ENCODE measurements at regions not wholly inside any gene's neighbourhood (a gene's known extent, or its start where the extent isn't known, plus 50 kb on each side); places are given as distances from the start of the nearest gene placed in this dataset.

DNA sequence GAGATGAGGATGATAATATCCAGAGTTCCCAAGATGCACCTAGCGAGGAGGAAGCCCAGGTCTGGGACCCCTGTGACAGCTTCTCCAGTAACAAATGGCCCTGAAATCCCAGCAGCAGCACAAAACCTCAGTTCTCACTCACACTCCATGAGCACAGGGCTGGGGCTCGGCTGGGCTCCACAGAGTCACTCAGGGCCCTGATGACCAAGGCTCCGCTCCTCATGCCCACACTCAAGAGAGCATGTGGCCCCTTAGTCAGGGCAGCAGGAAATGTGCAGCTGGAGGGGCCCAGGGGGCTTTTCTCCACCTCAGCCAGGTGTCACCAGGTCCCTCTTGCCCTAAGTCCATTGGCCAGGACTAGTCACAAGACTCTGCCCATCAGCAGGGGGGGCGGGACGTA, 242.7 kb upstream of the SFSWAP start:
- no peak for TF ChIP-seq CTBP2 (IDR thresholded peaks at IDR 0.05; ENCODE audit: borderline replicate concordance, insufficient read depth, insufficient read length, low read length)
- no peak for TF ChIP-seq NRF1 (IDR thresholded peaks at IDR 0.05; ENCODE audit: low read depth, low read length)
- no peak for TF ChIP-seq RXRA (IDR thresholded peaks at IDR 0.05; ENCODE audit: insufficient read depth, low read depth, low read length)
- TF ChIP-seq HDAC6 (IDR thresholded peaks at IDR 0.05; ENCODE audit: low read depth, low read length), result no peak
- no peak for TF ChIP-seq CBX5 (IDR thresholded peaks at IDR 0.05; ENCODE audit: low read depth, low read length)
- no peak for TF ChIP-seq ASH2L (IDR thresholded peaks at IDR 0.05; ENCODE audit: low read length)
- no peak for TF ChIP-seq RNF2 (IDR thresholded peaks at IDR 0.05; ENCODE audit: borderline replicate concordance, low read depth, low read length, missing control alignments, poor library complexity, severe bottlenecking)
- no peak for TF ChIP-seq EGR1 (IDR thresholded peaks at IDR 0.05; ENCODE audit: borderline replicate concordance, low read depth, low read length)
- TF ChIP-seq SP1 (IDR thresholded peaks at IDR 0.05; ENCODE audit: low read depth, low read length), result no peak
- no peak for TF ChIP-seq CBX8 (IDR thresholded peaks at IDR 0.05; ENCODE audit: borderline replicate concordance, low read depth, low read length)
- no peaks in the 10 kb centered on the region for H3K79me1 ChIP-seq (ENCODE audit: low read depth, low read length)
- no peaks in the 10 kb centered on the region for H3K79me2 ChIP-seq (ENCODE audit: control insufficient read depth in 1 of 2, insufficient read depth in 2 of 2, low read length in 2 of 2)
- H3K23me2 ChIP-seq (ENCODE audit: low read depth, low read length), result no peaks in the 10 kb centered on the region
- H2BK5ac ChIP-seq (ENCODE audit: low read depth, low read length), result no peak overlapping the region
- H2BK12ac ChIP-seq (ENCODE audit: low read depth, low read length), result no peak overlapping the region
- H3K56ac ChIP-seq (replicated peaks; ENCODE audit: insufficient read length, low read depth, low read length), result no peak overlapping the region
- WGBS, 2 experiments (ENCODE audit: extremely low coverage in 1 of 2, insufficient coverage in 1 of 2, insufficient read length in 1 of 2, insufficient replicate concordance in 2 of 2, low coverage in 1 of 2, low lambda C conversion rate in 2 of 2, missing lambda C conversion rate in 1 of 2), result 81% methylated on average over 4 of the region's 5 CpGs; no CpG with 5 or more reads in 1 of the 2 experiments
- H3K4ac ChIP-seq (replicated peaks; ENCODE audit: insufficient read length, low read depth, low read length), result no peak overlapping the region
- POLR2A ChIA-PET (ENCODE audit: partially characterized antibody), result no interaction called here
- H4K5ac ChIP-seq (ENCODE audit: insufficient read length, low read depth, low read length), result no peak overlapping the region
- no peaks in the 10 kb centered on the region for H3K27me3 ChIP-seq (replicated peaks in 1 of 4; ENCODE audit: control insufficient read depth in 3 of 4, extremely low read depth in 1 of 4, insufficient read depth in 3 of 4, low read length in 3 of 4)
- H2BK15ac ChIP-seq (ENCODE audit: low read length), result no peak overlapping the region
- no peak overlapping the region for H4K91ac ChIP-seq (replicated peaks; ENCODE audit: insufficient read length, low read length)
- no peak overlapping the region for H2AK5ac ChIP-seq (ENCODE audit: low read depth, low read length)
- no peak overlapping the region for H4K8ac ChIP-seq (ENCODE audit: extremely low read depth, insufficient read depth, low read length)
- no peak for DNase-seq (ENCODE audit: low read depth in 1 of 2, low spot score in 2 of 2)
- H2BK120ac ChIP-seq (replicated peaks; ENCODE audit: low read depth, low read length), result no peak overlapping the region
- H3K23ac ChIP-seq (ENCODE audit: insufficient read length), result no peak overlapping the region
- H3K36me3 ChIP-seq (ENCODE audit: control insufficient read depth in 2 of 4, insufficient read depth in 4 of 4, low read length in 3 of 4), result no peaks in the 10 kb centered on the region
- H3K4me1 ChIP-seq (replicated peaks in 1 of 4; ENCODE audit: control insufficient read depth in 3 of 4, insufficient read depth in 4 of 4, low read length in 3 of 4), result no peaks in the 10 kb centered on the region; a peak in 1 of 7 replicates
- no peaks in the 10 kb centered on the region for H3K9me3 ChIP-seq (ENCODE audit: insufficient read depth in 2 of 2, low read depth in 1 of 2, low read length in 1 of 2)
- no peak overlapping the region for H3K27ac ChIP-seq (ENCODE audit: low read depth, low read length)
- H3K14ac ChIP-seq (ENCODE audit: insufficient read length), result no peak overlapping the region
- H3K4me3 ChIP-seq (ENCODE audit: extremely low read depth in 1 of 4, insufficient read depth in 2 of 4, low read depth in 3 of 4, low read length in 4 of 4), result no peak overlapping the region
- FAIRE-seq, result no peak
- H3K18ac ChIP-seq (ENCODE audit: extremely low read depth, low read length), result no peak overlapping the region; the same call in 1 of the 2 replicates
- H2BK20ac ChIP-seq (ENCODE audit: low read length), result no peak overlapping the region
- no peak overlapping the region for H3K4me2 ChIP-seq (ENCODE audit: insufficient read depth in 1 of 2, low read depth in 2 of 2, low read length in 2 of 2)
- CTCF ChIA-PET (ENCODE audit: partially characterized antibody), result interaction anchor here (0.8 to 1.8 kb wide), 2 partner anchors 14 to 364 kb away, joined by 3 to 5 read pairs; no protein-coding TSS in a partner anchor
- H4K20me1 ChIP-seq (replicated peaks in 1 of 2; ENCODE audit: control insufficient read depth in 1 of 2, insufficient read depth in 2 of 2, low read length in 2 of 2), result no peaks in the 10 kb centered on the region
- no peak overlapping the region for H3K9ac ChIP-seq (replicated peaks in 1 of 4; ENCODE audit: extremely low read depth in 1 of 4, low read depth in 3 of 4, low read length in 3 of 4)
- no peak overlapping the region for H2AFZ ChIP-seq (ENCODE audit: low read length)

All from H1 (cell line).